Mesenchymal stem cell (in vitro differentiated cells and primary cell): ENCODE measurements at regions not wholly inside any gene's neighbourhood (a gene's known extent, or its start where the extent isn't known, plus 50 kb on each side); places are given as distances from the start of the nearest gene placed in this dataset.

Experiments used
- DNase-seq: peaks from one replicate; pipeline ENCODE4 v3.0.0-alpha.2; 2013
- H2AFZ ChIP-seq: one replicate; pipeline ENCODE4 v1.6.1; 2013; ENCODE audit warnings: low read depth, mild to moderate bottlenecking, control low read depth, inconsistent platforms, low read length, moderate library complexity
- H2AK5ac ChIP-seq: 2 replicates; pipeline ENCODE4 v1.6.1; 2013; ENCODE audit warnings: low read length, moderate library complexity, mild to moderate bottlenecking, inconsistent platforms; ENCODE audit not compliant: severe bottlenecking
- H2BK120ac ChIP-seq: one replicate; pipeline ENCODE4 v1.6.1; 2013; ENCODE audit warnings: low read depth, mild to moderate bottlenecking, inconsistent platforms, low read length, moderate library complexity
- H2BK12ac ChIP-seq, 2 experiments: one replicate each; pipeline ENCODE4 v1.6.1; 2013; ENCODE audit warnings: inconsistent platforms in 2 of 2, low read length in 2 of 2, mild to moderate bottlenecking in 2 of 2, moderate library complexity in 2 of 2, control low read depth in 1 of 2
- H2BK15ac ChIP-seq: one replicate; pipeline ENCODE4 v1.6.1; 2013; ENCODE audit warnings: mild to moderate bottlenecking, low read depth, inconsistent platforms; ENCODE audit not compliant: poor library complexity, severe bottlenecking
- H2BK5ac ChIP-seq: 2 replicates; pipeline ENCODE4 v1.6.1; 2013; ENCODE audit warnings: low read depth, mild to moderate bottlenecking, low read length, control low read depth, inconsistent platforms; ENCODE audit not compliant: poor library complexity, severe bottlenecking
- H3K14ac ChIP-seq, 2 experiments: one replicate each; pipeline ENCODE4 v1.6.1; 2013; ENCODE audit warnings: inconsistent platforms in 2 of 2, low read length in 2 of 2, control low read depth in 1 of 2, mild to moderate bottlenecking in 1 of 2, moderate library complexity in 1 of 2
- H3K18ac ChIP-seq, 2 experiments: one replicate each; pipeline ENCODE4 v1.6.1; 2013; ENCODE audit warnings: inconsistent platforms in 2 of 2, low read length in 2 of 2, control low read depth in 1 of 2, low read depth in 1 of 2, mild to moderate bottlenecking in 1 of 2
- H3K23ac ChIP-seq, 2 experiments: one replicate each; pipeline ENCODE4 v1.6.1; 2013; ENCODE audit warnings: inconsistent platforms in 2 of 2, low read length in 2 of 2, mild to moderate bottlenecking in 2 of 2, moderate library complexity in 2 of 2, control low read depth in 1 of 2
- H3K27ac ChIP-seq: 2 replicates; pipeline ENCODE4 v1.5.1; 2013; ENCODE audit warnings: mild to moderate bottlenecking, moderate library complexity, low read length, control low read depth, inconsistent platforms; ENCODE audit not compliant: poor library complexity, severe bottlenecking
- H3K27me3 ChIP-seq, 2 experiments: 2 replicates each; pipeline versions ENCODE4 v1.6.1 to v1.7.0; 2013; ENCODE audit warnings: low read length in 2 of 2, mild to moderate bottlenecking in 2 of 2, moderate library complexity in 2 of 2, control low read depth in 1 of 2, inconsistent platforms in 1 of 2; ENCODE audit not compliant: control insufficient read depth in 1 of 2, insufficient read depth in 1 of 2
- H3K36me3 ChIP-seq, 2 experiments: 2 replicates each; pipeline versions ENCODE4 v1.6.1 to v1.7.0; 2013; ENCODE audit warnings: low read length in 2 of 2, control low read depth in 1 of 2, inconsistent platforms in 1 of 2, low read depth in 1 of 2, mild to moderate bottlenecking in 1 of 2; ENCODE audit not compliant: insufficient read depth in 2 of 2, control insufficient read depth in 1 of 2
- H3K4ac ChIP-seq, 2 experiments: one replicate each; pipeline ENCODE4 v1.6.1; 2013; ENCODE audit warnings: inconsistent platforms in 2 of 2, low read length in 2 of 2, mild to moderate bottlenecking in 2 of 2, moderate library complexity in 2 of 2, control low read depth in 1 of 2, low read depth in 1 of 2
- H3K4me1 ChIP-seq: 2 replicates; pipeline ENCODE4 v1.6.1; 2013; ENCODE audit warnings: low read depth, low read length, control low read depth; ENCODE audit not compliant: control insufficient read depth, insufficient read depth
- H3K4me2 ChIP-seq: 2 replicates; pipeline ENCODE4 v1.6.1; 2013; ENCODE audit warnings: low read length, mild to moderate bottlenecking, inconsistent platforms; ENCODE audit not compliant: poor library complexity, severe bottlenecking
- H3K4me3 ChIP-seq, 2 experiments: 2 replicates each; pipeline versions ENCODE4 v1.5.1 to v1.7.0; 2013; ENCODE audit warnings: low read length in 2 of 2, mild to moderate bottlenecking in 2 of 2, control low read depth in 1 of 2, low read depth in 1 of 2; ENCODE audit not compliant: insufficient read depth in 1 of 2
- H3K79me1 ChIP-seq: replicated peaks from 2 replicates; pipeline ENCODE4 v1.6.1; 2013; ENCODE audit warnings: mild to moderate bottlenecking, control low read depth, low read length, inconsistent platforms; ENCODE audit not compliant: poor library complexity, severe bottlenecking
- H3K9ac ChIP-seq: 2 replicates; pipeline ENCODE4 v1.7.0; 2013; ENCODE audit warnings: mild to moderate bottlenecking, low read length, moderate library complexity
- H3K9me3 ChIP-seq: 2 replicates; pipeline ENCODE4 v1.7.0; 2013; ENCODE audit warnings: mild to moderate bottlenecking, low read length; ENCODE audit not compliant: control insufficient read depth
- H4K8ac ChIP-seq: one replicate; pipeline ENCODE4 v1.6.1; 2013; ENCODE audit warnings: inconsistent platforms, mild to moderate bottlenecking, low read length, moderate library complexity
- H4K91ac ChIP-seq: one replicate; pipeline ENCODE4 v1.6.1; 2013; ENCODE audit warnings: mild to moderate bottlenecking, low read length, inconsistent platforms
- WGBS: methylation state at CpG from one replicate; pipeline ENCODE4 v1.1.7; 2013; ENCODE audit warnings: mixed read lengths; 5-methylcytosine and 5-hydroxymethylcytosine counted together

GRCh38 chrX:45596188-45596808 lies 395.6 kb upstream of the DIPK2B start:
- H4K8ac ChIP-seq: no peak overlapping the region
- no peak overlapping the region for H2BK5ac ChIP-seq
- no peak overlapping the region for H3K27ac ChIP-seq
- no peak overlapping the region for H3K4me3 ChIP-seq
- H2BK15ac ChIP-seq: no peak overlapping the region
- no peak overlapping the region for H3K23ac ChIP-seq
- no peak overlapping the region for H2BK12ac ChIP-seq
- no peak overlapping the region for H4K91ac ChIP-seq
- H2AFZ ChIP-seq: no peak overlapping the region
- H3K36me3 ChIP-seq: no peaks in the 10 kb centered on the region
- H3K14ac ChIP-seq: no peak overlapping the region
- no peaks in the 10 kb centered on the region for H3K4me1 ChIP-seq
- H2AK5ac ChIP-seq: no peak overlapping the region
- peaks cover 0 to 14% of the 10 kb centered on the region in 2 experiments for H3K27me3 ChIP-seq
- no peak for DNase-seq
- no peaks in the 10 kb centered on the region for H3K9me3 ChIP-seq
- no peaks in the 10 kb centered on the region for H3K79me1 ChIP-seq
- no peak overlapping the region for H3K4me2 ChIP-seq
- no CpG with 5 or more reads among the region's 2 CpGs for WGBS
- peak overlapping the region; percentile 15 for H3K9ac ChIP-seq
- no peak overlapping the region for H3K18ac ChIP-seq
- no peak overlapping the region for H3K4ac ChIP-seq
- H2BK120ac ChIP-seq: no peak overlapping the region

GRCh38 chrX:45592101-45592500 lies 391.4 kb upstream of the DIPK2B start:
- Histone ChIP-seq H2BK5ac (no peak overlapping the region), H2BK12ac (no peak overlapping the region), H4K91ac (no peak overlapping the region), H3K4me1 (no peaks in the 10 kb centered on the region), H3K79me1 (no peaks in the 10 kb centered on the region), H4K8ac (no peak overlapping the region), H3K9me3 (peaks cover 24% of the 10 kb centered on the region), H3K4ac (no peak overlapping the region), H2BK15ac (no peak overlapping the region), H2AK5ac (no peak overlapping the region), H3K9ac (no peak overlapping the region), H3K18ac (no peak overlapping the region), H3K23ac (no peak overlapping the region), H2BK120ac (no peak overlapping the region), H3K4me3 (no peak overlapping the region), H3K14ac (peak overlapping the region in 1 of 2 experiments; percentile 29), H3K36me3 (no peaks in the 10 kb centered on the region), H3K27me3 (peaks cover 0 to 11% of the 10 kb centered on the region in 2 experiments), H3K27ac (no peak overlapping the region), H3K4me2 (no peak overlapping the region), H2AFZ (no peak overlapping the region)
- WGBS: no CpG with 5 or more reads among the region's 3 CpGs
- no peak for DNase-seq

- H3K79me1 ChIP-seq: no peaks in the 10 kb centered on the region
- peaks cover 28% of the 10 kb centered on the region for H3K9me3 ChIP-seq
- no peak overlapping the region for H4K91ac ChIP-seq
- H2AFZ ChIP-seq: no peak overlapping the region
- no peak overlapping the region for H3K4ac ChIP-seq
- H2BK120ac ChIP-seq: no peak overlapping the region
- no peaks in the 10 kb centered on the region for H3K36me3 ChIP-seq
- no peak overlapping the region for H2AK5ac ChIP-seq
- H2BK5ac ChIP-seq: no peak overlapping the region
- no peak overlapping the region for H2BK12ac ChIP-seq
- no peak overlapping the region for H3K18ac ChIP-seq
- H4K8ac ChIP-seq: no peak overlapping the region
- no peak overlapping the region for H3K14ac ChIP-seq
- no peak overlapping the region for H3K27ac ChIP-seq
- peaks cover 0 to 11% of the 10 kb centered on the region in 2 experiments for H3K27me3 ChIP-seq
- H3K23ac ChIP-seq: no peak overlapping the region
- H3K4me2 ChIP-seq: no peak overlapping the region
- no peak overlapping the region for H3K4me3 ChIP-seq
- H2BK15ac ChIP-seq: no peak overlapping the region
- WGBS: 98% methylated on average over 2 of the region's 2 CpGs
- no peaks in the 10 kb centered on the region for H3K4me1 ChIP-seq
- no peak overlapping the region for H3K9ac ChIP-seq
- DNase-seq: no peak
Measured at GRCh38 chrX:45591650-45592049, 391.0 kb upstream of the DIPK2B start.

- no peak for DNase-seq
- Histone ChIP-seq H2AK5ac (no peak overlapping the region), H3K4me3 (no peak overlapping the region), H3K14ac (no peak overlapping the region), H3K4ac (no peak overlapping the region), H3K27ac (no peak overlapping the region), H3K4me2 (no peak overlapping the region), H3K36me3 (no peaks in the 10 kb centered on the region), H2BK120ac (no peak overlapping the region), H2BK15ac (no peak overlapping the region), H2BK12ac (no peak overlapping the region), H2AFZ (no peak overlapping the region), H3K9me3 (peaks cover 74% of the 10 kb centered on the region), H3K9ac (no peak overlapping the region), H4K91ac (no peak overlapping the region), H3K18ac (no peak overlapping the region), H3K23ac (no peak overlapping the region), H3K4me1 (no peaks in the 10 kb centered on the region), H3K27me3 (peaks cover 0 to 5% of the 10 kb centered on the region in 2 experiments), H3K79me1 (no peaks in the 10 kb centered on the region), H4K8ac (no peak overlapping the region), H2BK5ac (no peak overlapping the region)
- no CpG with 5 or more reads among the region's 2 CpGs for WGBS
Measured at GRCh38 chrX:45584717-45585116, 384.0 kb upstream of the DIPK2B start.
